PC-3 (cell line): ENCODE measurements at regions not wholly inside any gene's neighbourhood (a gene's known extent, or its start where the extent isn't known, plus 50 kb on each side); places are given as distances from the start of the nearest gene placed in this dataset.

Source experiments
- ATAC-seq: fragments of 200-7000 bp; cut with Tn5 transposase; 2 replicates; pipeline ENCODE4 v1.9.1; 2020; ENCODE audit warnings: mild to moderate bottlenecking, moderate library complexity
- BruUV-seq: library from RNA; stranded (reverse); fragments of 400-500 nt; replicated peaks from 2 replicates; lab custom pipeline; 2021; lab: Mats Ljungman, UMichigan
- CTCF ChIA-PET: fragments of 300-600 bp; sonication (Branson Sonifier 250); formaldehyde crosslinking; loops from one replicate; lab custom pipeline; 2022; ENCODE audit warnings: antibody characterized with exemption; lab: Charles Lee
- POLR2A ChIA-PET: fragments of 300-600 bp; sonication (Branson Sonifier 250); formaldehyde crosslinking; loops from one replicate; lab custom pipeline; 2022; ENCODE audit warnings: antibody characterized with exemption; ENCODE audit not compliant: unreplicated experiment; lab: Charles Lee
- DNase-seq: peaks from one replicate; pipeline ENCODE4 v3.0.0-alpha.2; 2015
- H2AFZ ChIP-seq: fragments of 300-600 bp; sonication (generic); 2 replicates; pipeline ENCODE4 v1.6.0; 2016; ENCODE audit warnings: antibody characterized with exemption, low read length
- H3F3A ChIP-seq: fragments of 300-600 bp; sonication (generic); one replicate; pipeline ENCODE4 v1.6.0; 2017; ENCODE audit warnings: antibody characterized with exemption, low read length, control low read depth, mild to moderate bottlenecking; ENCODE audit not compliant: unreplicated experiment
- H3K27ac ChIP-seq: fragments of 300-600 bp; sonication (generic); 2 replicates; pipeline ENCODE4 v1.5.1; 2016; ENCODE audit warnings: mild to moderate bottlenecking, low read length
- H3K27me3 ChIP-seq: fragments of 300-600 bp; sonication (generic); 2 replicates; pipeline ENCODE4 v1.6.1; 2016; ENCODE audit warnings: low read length, mixed read lengths
- H3K36me3 ChIP-seq: fragments of 300-600 bp; sonication (generic); 2 replicates; pipeline ENCODE4 v1.6.1; 2016; ENCODE audit warnings: low read depth, mixed run types, low read length, mixed read lengths
- H3K4me1 ChIP-seq: fragments of 300-600 bp; sonication (generic); 2 replicates; pipeline ENCODE4 v1.5.1; 2016; ENCODE audit warnings: low read length; ENCODE audit not compliant: insufficient read depth
- H3K4me2 ChIP-seq: fragments of 300-600 bp; sonication (generic); 2 replicates; pipeline ENCODE4 v1.6.0; 2016; ENCODE audit warnings: low read length
- H3K4me3 ChIP-seq: fragments of 300-600 bp; sonication (generic); 2 replicates; pipeline ENCODE4 v1.5.1; 2016; ENCODE audit warnings: mild to moderate bottlenecking, low read length, mixed read lengths
- H3K79me2 ChIP-seq: fragments of 300-600 bp; sonication (generic); 2 replicates; pipeline ENCODE4 v1.6.1; 2017; ENCODE audit warnings: low read length, mixed read lengths
- H3K9ac ChIP-seq: fragments of 300-600 bp; sonication (generic); 2 replicates; pipeline ENCODE4 v1.6.0; 2016; ENCODE audit warnings: mild to moderate bottlenecking, low read length
- H3K9me2 ChIP-seq: fragments of 300-600 bp; sonication (generic); replicated peaks from 2 replicates; pipeline ENCODE4 v1.6.1; 2016; ENCODE audit warnings: mixed run types, low read length, mixed read lengths
- H3K9me3 ChIP-seq: fragments of 300-600 bp; sonication (generic); 2 replicates; pipeline ENCODE4 v1.6.1; 2016; ENCODE audit warnings: low read length, mixed read lengths
- H4K20me1 ChIP-seq: fragments of 300-600 bp; sonication (generic); 2 replicates; pipeline ENCODE4 v1.6.1; 2016; ENCODE audit warnings: low read length, mixed read lengths
- CTCF ChIP-seq: fragments of 300-600 bp; sonication (generic); conservative IDR thresholded peaks from 2 replicates; pipeline ENCODE4 v1.5.1; 2017; ENCODE audit warnings: antibody characterized with exemption, low read depth, mild to moderate bottlenecking, low read length
- EZH2 ChIP-seq: fragments of 300-600 bp; sonication (generic); IDR thresholded peaks from one replicate; pipeline ENCODE4 v1.6.1; 2017; ENCODE audit warnings: antibody characterized with exemption, mild to moderate bottlenecking, low read length; ENCODE audit not compliant: unreplicated experiment
- EZH2phosphoT487 ChIP-seq: fragments of 300-600 bp; sonication (generic); IDR thresholded peaks from 2 replicates; pipeline ENCODE4 v1.6.1; 2018; ENCODE audit warnings: mild to moderate bottlenecking, antibody characterized with exemption, low read length, borderline replicate concordance
- intact Hi-C: fragments of 100-400 bp; cut with micrococcal nuclease; formaldehyde crosslinking; loops from 2 replicates; pipeline ENCODE4 v1.9.0; 2023

DNA sequence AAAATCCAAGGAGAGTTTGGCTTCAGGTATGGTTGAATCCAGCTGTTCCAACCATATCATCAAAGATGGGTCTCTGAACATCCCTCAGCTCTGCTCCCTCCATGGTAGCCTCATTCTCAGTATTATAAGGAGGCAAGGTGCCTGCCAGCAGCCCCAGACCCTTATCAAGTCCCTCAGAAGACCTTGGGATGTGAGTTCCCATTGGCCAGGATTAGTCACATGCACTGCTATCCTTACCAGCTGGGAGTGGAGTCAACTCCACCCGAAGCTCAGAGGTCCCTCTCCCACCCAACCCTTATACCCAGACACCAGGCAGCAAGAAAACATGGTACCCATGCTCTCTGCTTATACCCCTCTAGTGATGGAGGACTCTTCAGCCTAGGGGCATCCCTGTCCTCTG, 153.7 kb upstream of the ZBTB40 start:
- TF ChIP-seq EZH2phosphoT487 (no peak), CTCF (no peak), EZH2 (no peak)
- H3K27me3 ChIP-seq, result 0 out of 2 replicates have a peak, but pooled peaks cover 13% of the 10 kb centered on the region
- H2AFZ ChIP-seq, result no peak overlapping the region
- no peaks in the 10 kb centered on the region for H4K20me1 ChIP-seq
- no peaks in the 10 kb centered on the region for H3K9me2 ChIP-seq
- BruUV-seq, result no TSS peak
- POLR2A ChIA-PET, result no interaction called here
- H3K27ac ChIP-seq, result no peak overlapping the region
- no peaks in the 10 kb centered on the region for H3K36me3 ChIP-seq
- H3K9me3 ChIP-seq, result no peaks in the 10 kb centered on the region
- no peak overlapping the region for H3K4me3 ChIP-seq
- DNase-seq (no peak), ATAC-seq (no peak)
- intact Hi-C loops, result no loop called here
- H3K4me2 ChIP-seq, result no peak overlapping the region
- CTCF ChIA-PET, result no interaction called here
- H3K79me2 ChIP-seq, result no peaks in the 10 kb centered on the region
- H3K9ac ChIP-seq, result no peak overlapping the region
- H3F3A ChIP-seq, result no peaks in the 10 kb centered on the region
- no peaks in the 10 kb centered on the region for H3K4me1 ChIP-seq

GRCh38 chr1:22303816-22304215, 147.8 kb upstream of the ZBTB40 start:
- Histone ChIP-seq H3K4me3 (no peak overlapping the region), H3K4me2 (no peak overlapping the region), H3K79me2 (no peaks in the 10 kb centered on the region), H4K20me1 (no peaks in the 10 kb centered on the region), H3K9ac (no peak overlapping the region), H3K27ac (no peak overlapping the region), H3K9me3 (peaks cover 10% of the 10 kb centered on the region), H3K36me3 (no peaks in the 10 kb centered on the region), H3K27me3 (peaks cover 20% of the 10 kb centered on the region), H3F3A (no peaks in the 10 kb centered on the region), H3K4me1 (no peaks in the 10 kb centered on the region), H3K9me2 (no peaks in the 10 kb centered on the region), H2AFZ (no peak overlapping the region)
- POLR2A ChIA-PET, result no interaction called here
- TF ChIP-seq EZH2 (no peak), CTCF (no peak), EZH2phosphoT487 (no peak)
- BruUV-seq, result no TSS peak
- no peak for ATAC-seq
- CTCF ChIA-PET, result no interaction called here
- intact Hi-C loops, result no loop called here
- DNase-seq, result no peak

DNA sequence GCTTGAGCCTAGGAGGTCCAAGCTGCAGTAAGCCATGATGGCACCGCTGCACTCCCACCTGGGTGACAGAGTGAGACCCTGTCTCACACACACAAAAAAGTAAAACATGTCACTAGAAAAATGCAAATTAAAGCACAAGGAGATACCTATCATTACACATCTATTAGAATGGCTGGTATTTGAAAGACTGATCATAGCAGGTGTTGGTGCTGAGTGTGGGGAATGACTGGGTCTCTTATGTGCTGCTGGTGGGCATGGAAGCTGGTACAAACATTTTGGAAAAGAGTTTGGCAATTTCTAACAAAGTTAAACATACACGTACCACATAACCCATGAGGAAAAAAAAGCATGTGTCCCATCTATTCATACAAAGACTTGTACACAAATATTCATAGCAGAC, 142.1 kb upstream of the ZBTB40 start:
- no peak overlapping the region for H3K4me3 ChIP-seq
- no peaks in the 10 kb centered on the region for H3F3A ChIP-seq
- no peak overlapping the region for H3K9ac ChIP-seq
- H2AFZ ChIP-seq, result no peak overlapping the region
- intact Hi-C loops, result no loop called here
- TF ChIP-seq EZH2phosphoT487, result no peak
- no peak for TF ChIP-seq CTCF
- no peak for TF ChIP-seq EZH2
- peaks cover 20% of the 10 kb centered on the region for H3K27me3 ChIP-seq
- BruUV-seq, result no TSS peak
- ChIA-PET POLR2A (no interaction called here), CTCF (no interaction called here)
- peaks cover 6% of the 10 kb centered on the region; the same call in 1 of the 2 replicates for H3K9me3 ChIP-seq
- H3K36me3 ChIP-seq, result no peaks in the 10 kb centered on the region
- ATAC-seq (no peak), DNase-seq (no peak)
- H3K4me2 ChIP-seq, result no peak overlapping the region
- no peaks in the 10 kb centered on the region for H4K20me1 ChIP-seq
- H3K79me2 ChIP-seq, result no peaks in the 10 kb centered on the region
- H3K4me1 ChIP-seq, result no peaks in the 10 kb centered on the region
- no peak overlapping the region for H3K27ac ChIP-seq
- no peaks in the 10 kb centered on the region for H3K9me2 ChIP-seq
